Globus pallidus (tissue), 1 donor: ENCODE measurements at regions not wholly inside any gene's neighbourhood (a gene's known extent, or its start where the extent isn't known, plus 50 kb on each side); places are given as distances from the start of the nearest gene placed in this dataset.

Source experiments
- DNase-seq: peaks from one replicate; pipeline ENCODE4 v3.0.0-alpha.2; 2015; ENCODE audit warnings: low spot score

DNA sequence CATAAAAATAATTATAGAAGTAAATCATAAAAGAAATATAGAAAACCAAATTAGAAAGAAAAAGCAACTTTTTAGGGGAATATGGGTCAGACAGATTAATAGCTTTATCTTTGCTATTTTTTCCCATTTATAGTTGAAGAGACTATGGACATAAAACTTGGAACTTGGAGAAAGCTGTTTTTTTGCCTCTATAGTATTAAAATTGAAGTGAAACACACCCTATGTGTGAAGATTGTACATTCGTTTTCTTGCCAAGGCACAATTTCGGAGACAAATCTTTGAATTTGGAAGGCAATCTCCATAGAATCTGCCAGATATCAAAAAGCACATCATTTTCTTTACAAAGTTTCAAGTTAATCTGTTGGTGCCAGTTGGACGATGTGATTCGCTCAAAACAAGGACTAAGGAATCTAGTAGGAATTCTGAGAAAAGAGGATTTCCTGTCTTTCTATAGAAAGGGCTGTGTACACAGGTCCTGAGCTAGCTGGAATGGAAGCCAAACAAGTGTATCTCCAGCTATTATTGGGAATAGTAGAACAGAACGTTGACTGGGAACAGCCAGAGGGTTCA lies 156.3 kb downstream of the SLC7A11 start:
- DNase-seq, result no peak

DNA sequence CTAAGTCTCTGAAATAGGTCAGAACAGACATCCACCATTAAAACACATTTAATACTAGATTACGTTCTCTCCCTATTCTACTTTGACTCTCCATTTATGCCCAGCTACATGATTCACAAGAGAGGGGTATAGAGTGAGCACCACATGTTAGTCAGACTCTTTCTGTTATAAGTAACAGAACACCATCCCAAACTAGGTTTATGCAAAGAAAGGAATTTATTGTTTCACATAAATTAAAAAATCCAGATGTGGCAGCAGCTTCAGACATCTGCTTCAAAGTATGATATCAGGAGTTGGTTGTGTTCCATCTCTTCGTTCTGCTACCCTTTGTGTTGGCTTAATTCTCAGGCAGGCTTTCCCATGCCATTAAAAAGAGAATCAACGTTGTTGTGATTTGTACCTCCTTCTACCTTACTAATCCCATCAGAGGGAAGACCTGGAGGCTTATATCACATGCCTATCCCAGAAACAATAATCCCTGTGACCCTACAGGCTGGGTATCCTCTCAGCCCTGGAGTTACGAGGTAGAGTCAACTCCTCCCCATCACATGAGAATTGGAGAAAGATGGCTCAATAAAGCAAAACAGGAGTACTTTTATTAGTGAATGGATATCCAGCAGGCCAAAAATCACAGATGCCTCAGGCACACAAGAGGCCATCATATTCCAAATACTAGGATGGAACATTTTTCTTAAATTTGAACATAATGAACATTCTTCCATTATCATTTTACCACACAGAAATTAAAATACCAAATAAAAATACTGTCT lies 163.2 kb downstream of the SLC7A11 start:
- no peak for DNase-seq

- DNase-seq, result no peak
Measured at GRCh38 chr4:138078253-138078652, 163.9 kb downstream of the SLC7A11 start.

- DNase-seq, result no peak
Measured at GRCh38 chr4:138076561-138076960, 165.6 kb downstream of the SLC7A11 start.

DNA sequence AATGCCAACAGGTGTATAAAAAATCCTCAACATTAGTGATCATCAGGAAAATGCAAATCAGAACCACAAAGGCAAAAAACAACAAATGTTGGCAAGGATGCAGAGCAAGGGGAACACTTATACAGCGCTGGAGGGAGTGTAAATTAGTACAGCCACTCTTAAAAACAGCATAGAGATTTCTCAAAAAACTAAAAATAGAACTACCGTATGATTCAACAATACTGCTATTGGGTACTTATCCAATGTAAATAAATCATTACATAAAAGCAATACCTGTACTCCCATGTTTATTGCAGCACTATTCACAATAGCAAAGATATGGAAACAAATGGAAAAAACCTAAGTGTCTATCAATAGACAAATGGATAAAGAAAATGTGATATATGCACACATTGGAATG lies 171.3 kb downstream of the SLC7A11 start:
- no peak for DNase-seq

GRCh38 chr4:138063581-138063980 lies 178.6 kb downstream of the SLC7A11 start:
- DNase-seq, result no peak

DNA sequence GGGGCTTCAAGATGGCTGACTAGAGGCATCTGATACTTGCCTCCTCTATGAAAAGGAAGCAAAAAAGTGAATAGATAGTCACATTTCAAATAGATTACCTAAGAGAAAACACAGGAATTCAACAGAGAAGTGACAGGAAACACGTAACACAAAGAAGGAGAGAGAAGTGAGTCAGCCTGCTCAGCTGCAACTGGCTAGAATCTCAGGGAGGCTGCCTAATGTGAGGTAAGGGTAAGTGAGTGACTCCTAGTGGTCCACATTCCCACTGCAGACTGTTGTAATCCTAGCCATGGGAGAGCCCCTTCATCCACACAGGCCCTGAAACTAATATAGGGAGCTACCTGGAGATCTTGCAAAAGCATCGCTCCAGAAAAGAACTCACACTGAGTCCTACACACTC lies 179.2 kb downstream of the SLC7A11 start:
- DNase-seq, result no peak

GRCh38 chr4:138056541-138056940 lies 185.6 kb downstream of the SLC7A11 start:
- DNase-seq, result no peak

DNA sequence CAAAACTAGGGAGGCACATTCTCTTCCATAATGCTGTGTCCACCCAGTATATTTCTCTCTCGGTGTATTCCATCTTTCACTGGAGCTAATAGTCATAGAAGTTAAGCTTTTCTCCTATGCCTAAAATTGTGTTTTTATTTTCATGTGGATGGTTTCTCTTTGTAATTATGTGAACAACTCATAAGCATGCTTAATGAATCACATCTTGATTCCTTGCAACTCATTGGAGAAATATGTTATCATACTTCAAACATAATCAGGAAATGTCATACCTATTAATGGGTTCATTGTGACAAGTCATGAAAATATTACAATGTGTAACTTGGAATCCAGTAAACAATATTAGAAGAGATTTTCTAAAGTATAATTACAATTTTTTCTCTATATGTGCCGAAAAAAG lies 186.3 kb downstream of the SLC7A11 start:
- no peak for DNase-seq

GRCh38 chr4:138053641-138054301 lies 188.4 kb downstream of the SLC7A11 start:
- no peak for DNase-seq

GRCh38 chr4:138052806-138053632 lies 189.1 kb downstream of the SLC7A11 start:
- DNase-seq, result no peak

DNA sequence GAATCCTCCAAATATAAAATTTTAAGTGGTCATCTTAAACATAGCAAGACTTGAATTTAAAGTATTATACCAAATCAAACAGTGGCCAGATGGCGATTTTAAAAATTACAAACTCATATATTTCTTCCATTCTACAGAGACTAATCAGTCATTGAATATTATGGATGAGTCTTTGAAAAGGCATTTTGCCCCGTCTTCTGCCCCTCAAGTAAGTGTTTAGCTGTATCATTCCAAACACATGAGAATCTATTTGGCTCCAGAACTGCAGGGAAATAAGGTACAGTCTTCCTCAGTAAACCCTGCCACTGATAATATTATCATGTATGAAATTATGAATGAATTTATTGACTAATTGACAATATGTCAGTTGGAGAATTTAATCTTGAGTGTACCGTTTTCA lies 191.0 kb downstream of the SLC7A11 start:
- DNase-seq, result no peak

DNA sequence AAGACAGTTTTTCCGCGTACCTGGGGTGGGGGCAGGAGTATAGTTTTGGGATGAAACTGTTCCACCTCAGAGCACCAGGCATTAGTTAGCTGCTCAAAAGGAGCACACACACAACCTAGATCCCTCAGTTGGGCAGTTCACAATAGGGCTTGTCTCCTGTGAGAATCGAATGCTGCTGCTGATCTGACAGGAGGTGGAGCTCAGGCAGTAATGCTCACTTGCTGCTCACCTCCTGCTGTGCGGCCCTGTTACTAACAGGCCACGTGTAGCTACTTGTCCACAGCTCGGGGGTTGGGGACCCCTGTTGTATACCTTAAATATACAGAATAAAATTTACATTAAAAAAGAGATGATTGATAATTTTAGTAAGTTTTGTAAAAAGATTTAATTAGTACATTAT lies 191.5 kb downstream of the SLC7A11 start:
- no peak for DNase-seq

- DNase-seq, result no peak
Measured at GRCh38 chr4:138049355-138049754, 192.8 kb downstream of the SLC7A11 start.

- DNase-seq, result no peak
Measured at GRCh38 chr4:138047290-138047689, 194.9 kb downstream of the SLC7A11 start.

DNA sequence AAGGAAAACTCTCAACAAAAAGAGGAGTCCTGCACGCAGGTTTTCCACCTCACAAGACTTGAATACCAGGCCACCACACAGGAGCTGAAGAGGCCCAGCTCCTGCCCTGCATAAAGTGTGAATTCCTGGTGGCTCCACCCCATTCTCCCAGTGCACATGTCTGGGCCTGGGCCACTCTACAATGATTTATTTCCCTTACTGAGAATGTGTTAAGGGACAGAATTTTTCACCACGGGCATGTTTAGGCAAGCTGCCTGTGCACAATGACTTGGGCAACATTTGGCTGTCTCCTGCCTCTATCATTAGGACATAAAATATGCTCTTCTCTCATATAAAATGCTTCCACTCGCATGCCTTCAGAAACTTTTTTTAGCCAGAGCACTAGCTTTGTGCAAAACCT lies 197.1 kb downstream of the SLC7A11 start:
- no peak for DNase-seq

DNA sequence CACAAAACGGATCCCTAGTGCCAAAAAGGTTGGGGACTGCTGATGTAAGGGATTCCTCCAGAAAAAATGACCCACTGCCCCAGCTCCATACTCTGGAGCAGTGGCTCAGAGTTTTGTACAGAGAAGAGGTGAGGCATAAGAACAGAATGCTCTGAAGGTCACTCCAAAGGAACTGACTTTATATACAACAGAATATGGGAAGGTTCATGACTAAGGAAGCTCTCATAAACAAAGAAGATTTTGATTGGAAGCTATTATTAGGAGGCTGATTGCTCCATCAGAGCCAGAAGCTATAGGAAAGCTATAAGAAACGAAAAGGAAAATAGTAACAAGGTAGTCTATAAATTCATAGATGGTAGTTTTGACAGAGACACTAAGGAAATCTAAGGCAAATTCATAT lies 203.1 kb downstream of the SLC7A11 start:
- no peak for DNase-seq

DNA sequence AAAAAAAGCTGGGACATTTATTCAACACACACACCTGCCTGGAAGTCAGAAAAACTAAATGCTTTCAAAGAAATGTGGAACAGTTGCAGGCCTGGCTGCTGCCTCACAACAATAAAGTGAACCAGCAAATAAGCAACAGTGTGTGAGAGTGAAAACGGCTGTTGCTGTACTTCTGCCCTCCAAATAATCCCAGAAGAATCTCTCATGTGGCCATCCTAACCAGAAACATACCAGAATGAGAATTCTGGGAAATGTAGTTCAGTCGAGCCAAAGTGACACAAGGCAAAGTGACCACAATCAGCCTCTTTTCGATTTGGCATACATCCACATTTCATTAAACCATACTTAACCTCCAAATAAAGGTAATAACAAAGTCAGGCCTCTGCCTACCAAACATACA lies 204.5 kb downstream of the SLC7A11 start:
- no peak for DNase-seq

DNA sequence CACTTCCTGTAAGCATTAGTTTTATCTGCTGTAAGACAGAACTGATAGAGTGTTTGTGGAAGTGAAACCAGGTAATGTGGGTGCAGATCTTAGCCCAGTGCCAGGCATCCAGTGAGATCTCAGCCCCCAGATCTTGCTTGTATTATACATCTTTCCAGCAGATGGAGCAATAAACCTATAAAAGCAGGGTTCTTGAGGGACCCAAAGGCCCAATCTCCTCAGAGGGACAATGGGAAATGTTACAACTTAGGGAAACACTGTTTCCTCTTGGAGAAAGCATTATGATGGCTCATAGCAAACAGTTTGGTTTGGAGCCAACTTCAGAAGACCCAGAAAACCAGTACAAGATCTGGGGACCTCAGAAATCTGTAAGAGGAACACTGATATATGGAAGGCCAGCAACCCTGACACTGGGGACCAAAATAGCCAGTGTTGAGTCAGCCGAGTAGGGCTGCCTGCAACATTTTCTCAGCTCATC lies 206.3 kb downstream of the SLC7A11 start:
- DNase-seq, result peak; percentile 71

- DNase-seq, result no peak
Measured at GRCh38 chr4:138034871-138035270, 207.3 kb downstream of the SLC7A11 start.

GRCh38 chr4:138032222-138032621 lies 209.9 kb downstream of the SLC7A11 start:
- DNase-seq, result no peak

DNA sequence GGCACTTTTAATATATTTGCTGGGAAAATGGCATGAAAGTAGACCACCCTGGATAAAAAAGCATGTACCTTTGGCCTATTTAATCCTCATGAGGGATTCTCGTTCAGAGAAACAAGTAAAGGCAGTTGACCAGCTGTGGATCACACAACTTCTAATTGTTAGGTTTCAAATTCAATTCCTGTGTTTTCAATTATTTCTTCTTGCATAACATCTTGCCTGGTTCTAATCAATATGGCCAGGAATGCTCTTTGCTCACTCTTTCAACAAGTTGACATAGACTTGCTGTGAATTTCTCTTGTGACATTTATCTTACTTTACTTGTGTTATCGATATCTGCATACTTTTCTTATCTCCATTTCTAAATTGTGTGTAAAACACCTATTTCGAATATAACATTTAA lies 211.8 kb downstream of the SLC7A11 start:
- DNase-seq, result no peak
